Gastroesophageal sphincter (tissue), 4 donors: ENCODE measurements at regions not wholly inside any gene's neighbourhood (a gene's known extent, or its start where the extent isn't known, plus 50 kb on each side); places are given as distances from the start of the nearest gene placed in this dataset.
A peak's percentile ranks its signal among the peaks of the same experiment; 100 is the strongest.

Experiments
- ATAC-seq: fragments of 150-250 bp; one replicate; pipeline ENCODE4 v1.9.1; 2016; ENCODE audit warnings: mild to moderate bottlenecking, moderate library complexity
- H3K27ac ChIP-seq, 4 donors: fragments of 200-600 bp; sonication (generic) in 3 of 4; 1 replicate in 3 of 4; 2 replicates in 1 of 4; pipeline ENCODE4 v1.5.1; 2016 to 2019
- H3K27me3 ChIP-seq: fragments of 200-600 bp; sonication (generic); one replicate; pipeline ENCODE4 v1.5.1; 2019
- H3K36me3 ChIP-seq, 2 donors: fragments of 200-600 bp; sonication (generic); one replicate each; pipeline ENCODE4 v1.5.1; 2019; ENCODE audit warnings: control low read depth in 1 of 2
- H3K4me1 ChIP-seq, 3 donors: fragments of 200-600 bp; sonication (generic); 1 replicate in 2 of 3; 2 replicates in 1 of 3; pipeline ENCODE4 v1.5.1; 2016 to 2019; ENCODE audit warnings: control low read depth in 2 of 3
- H3K4me3 ChIP-seq, 2 donors: fragments of 200-600 bp; sonication (generic); one replicate each; pipeline ENCODE4 v1.5.1; 2019; ENCODE audit warnings: mild to moderate bottlenecking in 1 of 2, moderate library complexity in 1 of 2
- H3K9me3 ChIP-seq, 3 donors: fragments of 200-600 bp; sonication (generic); one replicate each; pipeline ENCODE4 v1.5.1; 2017 to 2019; ENCODE audit warnings: control low read depth in 2 of 3
- CTCF ChIP-seq, 4 experiments: fragments of 200-600 bp in 2 of 4; fragments of 450-650 bp in 2 of 4; sonication (generic) in 1 of 4; IDR thresholded peaks; one replicate each; pipeline ENCODE4 v1.5.1; 2017 to 2019; ENCODE audit warnings: antibody characterized with exemption in 4 of 4, mild to moderate bottlenecking in 2 of 4, moderate library complexity in 2 of 4
- EP300 ChIP-seq: sonication (generic); formaldehyde crosslinking; IDR thresholded peaks from one replicate; pipeline ENCODE4 v1.6.1; 2017; ENCODE audit warnings: antibody characterized with exemption, mild to moderate bottlenecking
- POLR2A ChIP-seq, 2 donors: fragments of 450-650 bp; IDR thresholded peaks; one replicate each; pipeline ENCODE4 v1.6.1; 2017; ENCODE audit warnings: antibody characterized with exemption in 2 of 2, mild to moderate bottlenecking in 2 of 2, moderate library complexity in 1 of 2
- POLR2AphosphoS5 ChIP-seq: sonication (generic); formaldehyde crosslinking; IDR thresholded peaks from one replicate; pipeline ENCODE4 v1.6.1; 2017; ENCODE audit warnings: antibody characterized with exemption
- WGBS, 2 donors: methylation state at CpG; one replicate each; pipeline ENCODE4 v1.1.5; 2018; ENCODE audit warnings: low coverage in 1 of 2; 5-methylcytosine and 5-hydroxymethylcytosine counted together

DNA sequence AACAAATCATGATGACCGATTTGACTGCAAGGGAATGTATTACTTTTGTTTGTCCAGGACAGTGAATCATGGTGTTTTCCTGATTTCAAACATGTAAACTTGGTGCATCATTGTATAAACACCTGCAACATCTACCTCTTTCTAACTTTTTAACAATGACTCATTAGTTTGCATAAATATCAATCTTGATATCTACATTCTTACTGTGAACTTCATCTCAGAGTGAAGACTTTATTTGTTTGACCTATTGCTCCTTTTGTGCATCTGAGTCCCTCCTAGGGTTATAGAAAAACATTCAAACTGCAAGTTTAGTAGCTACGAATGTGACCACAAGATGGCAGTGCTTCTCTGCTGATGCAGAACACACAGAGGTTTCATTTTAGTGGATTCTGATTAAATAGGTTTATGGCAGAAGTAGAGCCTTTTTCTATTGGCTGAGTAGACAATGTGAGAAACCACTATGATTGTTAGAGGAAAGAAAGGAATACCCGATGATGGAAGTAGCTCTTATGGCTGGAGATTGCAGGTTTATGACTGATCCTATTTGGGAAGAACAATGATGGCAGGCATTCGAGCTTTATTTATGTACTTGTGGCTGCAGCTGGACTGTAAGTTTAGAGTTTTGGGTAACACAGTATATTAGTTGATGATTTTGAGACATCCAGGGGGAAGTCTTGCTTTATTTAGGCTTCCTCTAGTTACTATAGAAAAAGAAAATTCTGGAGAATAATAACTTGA, 244.2 kb upstream of the OR4E1 start:
- Histone ChIP-seq H3K9me3 (no peaks in the 10 kb centered on the region), H3K4me3 (peak overlapping the region in 1 of 2 donors; percentile 14), H3K27me3 (no peaks in the 10 kb centered on the region), H3K4me1 (no peaks in the 10 kb centered on the region), H3K27ac (no peak overlapping the region), H3K36me3 (no peaks in the 10 kb centered on the region)
- no peak for ATAC-seq
- WGBS, 2 donors: 17 to 19% methylated on average over 4 of the region's 4 CpGs
- TF ChIP-seq POLR2AphosphoS5: no peak
- TF ChIP-seq CTCF (IDR thresholded peaks at IDR 0.05): peak in 3 of 4 experiments; percentile 17 to 64 (median 39)

GRCh38 chr14:21915826-21916225, 242.2 kb upstream of the OR4E1 start:
- 31 to 39% methylated on average over 2 of the region's 2 CpGs for WGBS, 2 donors
- Histone ChIP-seq H3K9me3 (no peaks in the 10 kb centered on the region), H3K4me3 (no peak overlapping the region), H3K27me3 (peaks cover 6% of the 10 kb centered on the region), H3K27ac (no peak overlapping the region), H3K36me3 (no peaks in the 10 kb centered on the region), H3K4me1 (no peaks in the 10 kb centered on the region)
- no peak for ATAC-seq
- peak; percentile 86 for TF ChIP-seq POLR2AphosphoS5
- no peak for TF ChIP-seq CTCF (IDR thresholded peaks at IDR 0.05)
- no peak for TF ChIP-seq POLR2A (IDR thresholded peaks at IDR 0.05)

DNA sequence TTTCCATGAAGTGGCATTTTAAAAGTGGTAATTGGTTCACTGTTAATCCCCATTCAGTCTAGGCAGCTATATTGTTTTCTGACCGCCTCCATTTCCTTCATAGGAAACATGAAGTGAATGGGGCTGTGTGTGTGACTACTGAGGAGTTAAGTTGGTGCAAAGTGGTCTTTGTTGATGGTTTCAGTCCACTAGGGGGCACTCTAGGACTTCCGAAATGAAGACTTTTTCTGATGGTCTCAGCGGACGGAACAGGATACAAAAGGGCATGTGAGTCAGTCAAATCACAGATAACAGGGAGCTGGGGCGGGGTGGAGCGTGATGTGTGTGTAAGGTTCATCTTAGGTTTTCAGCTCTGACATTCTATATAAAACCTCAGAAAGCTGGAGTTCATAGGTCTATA, 240.1 kb upstream of the OR4E1 start:
- H3K9me3 ChIP-seq: no peaks in the 10 kb centered on the region
- no peak for ATAC-seq
- TF ChIP-seq POLR2AphosphoS5 (no peak), POLR2A (IDR thresholded peaks at IDR 0.05) (no peak), EP300 (no peak), CTCF (IDR thresholded peaks at IDR 0.05) (peak in 3 of 4 experiments; percentile 11 to 33 (median 17))

GRCh38 chr14:21912367-21912766, 238.7 kb upstream of the OR4E1 start:
- WGBS, 2 donors: 64 to 67% methylated on average over 2 to 3 of the region's 3 CpGs
- Histone ChIP-seq H3K27me3 (peaks cover 6% of the 10 kb centered on the region), H3K36me3 (no peaks in the 10 kb centered on the region), H3K4me1 (no peaks in the 10 kb centered on the region), H3K27ac (no peak overlapping the region), H3K4me3 (no peak overlapping the region), H3K9me3 (no peaks in the 10 kb centered on the region)
- TF ChIP-seq POLR2A (IDR thresholded peaks at IDR 0.05) (no peak), POLR2AphosphoS5 (no peak), CTCF (IDR thresholded peaks at IDR 0.05) (no peak), EP300 (no peak)
- ATAC-seq: no peak

More for the DNA sequence above, 240.1 kb upstream of the OR4E1 start:
- H3K27ac ChIP-seq: no peak overlapping the region
- H3K4me1 ChIP-seq: no peaks in the 10 kb centered on the region
- no peaks in the 10 kb centered on the region for H3K36me3 ChIP-seq
- H3K4me3 ChIP-seq: no peak overlapping the region
- peaks cover 6% of the 10 kb centered on the region for H3K27me3 ChIP-seq
- WGBS, 2 donors: 15 to 30% methylated on average over 2 to 6 of the region's 6 CpGs

DNA sequence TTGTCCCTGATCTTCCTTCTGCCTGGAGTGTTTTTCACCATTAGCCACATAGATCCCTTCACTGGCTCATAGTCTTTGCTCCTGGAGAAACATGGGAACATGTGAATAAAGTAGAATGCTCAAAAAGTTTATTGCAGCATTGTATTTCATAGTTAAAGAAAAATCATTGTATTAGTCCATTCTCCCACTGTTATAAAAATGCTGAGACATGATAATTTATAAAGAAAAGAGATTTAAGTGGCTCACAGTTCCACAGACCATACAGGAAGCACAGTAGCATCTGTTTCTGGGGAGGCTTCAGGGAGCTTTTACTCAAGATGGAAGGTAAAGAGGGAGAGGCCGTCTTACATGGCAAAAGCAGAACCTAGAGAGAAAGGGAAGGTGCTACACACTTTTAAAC, 238.3 kb upstream of the OR4E1 start:
- Histone ChIP-seq H3K4me3 (no peak overlapping the region), H3K4me1 (no peaks in the 10 kb centered on the region), H3K36me3 (no peaks in the 10 kb centered on the region), H3K27ac (no peak overlapping the region), H3K27me3 (peaks cover 6% of the 10 kb centered on the region), H3K9me3 (no peaks in the 10 kb centered on the region)
- no peak for ATAC-seq
- WGBS, 2 donors: 43% methylated on average over 1 of the region's 1 CpG; no CpG with 5 or more reads in 1 of the 2 donors
- no peak for TF ChIP-seq POLR2AphosphoS5
- no peak for TF ChIP-seq POLR2A (IDR thresholded peaks at IDR 0.05)
- no peak for TF ChIP-seq EP300
- no peak for TF ChIP-seq CTCF (IDR thresholded peaks at IDR 0.05)
